RWPE1 (cell line): ENCODE measurements at regions not wholly inside any gene's neighbourhood (a gene's known extent, or its start where the extent isn't known, plus 50 kb on each side); places are given as distances from the start of the nearest gene placed in this dataset.
A peak's percentile ranks its signal among the peaks of the same experiment; 100 is the strongest.
"Not testable (repeated sequence)": the region's sequence is repeated elsewhere in the genome, so short reads cannot be mapped to it uniquely, and the experiment has no call there.

Experiments
- CTCF ChIA-PET: fragments of 350-600 bp; sonication (Branson Sonifier 250); formaldehyde crosslinking; extraction: SDS; loops from one replicate; lab custom pipeline; 2021; lab: Yijun Ruan, JAX
- POLR2A ChIA-PET: fragments of 400-600 bp; formaldehyde crosslinking; extraction: SDS; loops from one replicate; lab custom pipeline; 2020; ENCODE audit warnings: antibody characterized with exemption; ENCODE audit not compliant: low non-redundant PET; lab: Yijun Ruan, JAX
- DNase-seq: peaks from one replicate; pipeline ENCODE4 v3.0.0; 2012; ENCODE audit warnings: low spot score
- H3K27ac ChIP-seq: fragments of 450-650 bp; 2 replicates; pipeline ENCODE4 v1.5.1; 2017
- CTCF ChIP-seq: fragments of 450-650 bp; conservative IDR thresholded peaks from 2 replicates; pipeline ENCODE4 v1.5.1; 2017; ENCODE audit warnings: low read depth, mild to moderate bottlenecking

DNA sequence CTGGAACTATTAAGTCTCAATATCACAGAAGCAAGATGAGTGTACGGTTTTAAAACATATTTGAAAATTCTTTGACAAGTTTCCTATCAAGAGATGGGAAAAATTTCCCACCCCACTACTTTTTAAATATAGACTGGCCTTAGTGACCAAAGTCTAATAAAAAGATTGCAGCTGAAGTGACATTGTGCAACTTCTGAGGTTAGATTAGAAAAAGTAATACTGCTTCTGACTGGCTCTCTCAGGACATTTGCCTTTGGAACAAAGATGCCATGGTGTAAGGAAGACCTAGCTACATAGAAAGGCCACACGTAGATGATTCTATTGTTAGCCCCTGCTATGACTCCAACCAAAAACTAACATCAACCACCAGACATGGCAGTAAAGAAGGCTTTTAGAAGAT lies 138.7 kb upstream of the FAM47C start:
- ChIA-PET CTCF (interaction anchor here (0.7 kb wide), 1 partner anchor 63 kb away, joined by 3 read pairs; no protein-coding TSS in a partner anchor), POLR2A (no interaction called here)
- no peak overlapping the region for H3K27ac ChIP-seq
- TF ChIP-seq CTCF: no peak
- no peak for DNase-seq

DNA sequence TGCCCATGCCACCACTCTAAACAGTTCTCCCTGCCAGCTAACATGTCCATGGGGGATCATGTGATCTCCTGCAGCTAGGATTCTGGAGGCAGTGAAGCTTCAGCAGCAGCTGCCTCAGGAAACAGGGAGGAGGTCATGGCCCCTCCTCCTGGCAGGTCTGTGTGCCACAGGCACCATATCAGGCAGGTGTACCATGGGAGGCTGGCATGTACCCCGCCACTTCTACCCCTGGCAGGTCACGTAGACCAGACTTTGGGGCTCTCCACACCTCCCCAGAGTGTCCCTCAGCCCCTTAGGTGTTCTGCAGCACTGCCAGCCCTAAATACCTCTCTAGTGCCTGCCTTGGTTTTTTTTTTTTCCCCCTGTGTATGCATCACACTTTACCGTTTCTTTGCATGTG lies 110.5 kb upstream of the FAM47C start:
- CTCF ChIA-PET: no interaction called here
- TF ChIP-seq CTCF: no peak
- DNase-seq: no peak
- POLR2A ChIA-PET: no interaction called here
- no peak overlapping the region for H3K27ac ChIP-seq

DNA sequence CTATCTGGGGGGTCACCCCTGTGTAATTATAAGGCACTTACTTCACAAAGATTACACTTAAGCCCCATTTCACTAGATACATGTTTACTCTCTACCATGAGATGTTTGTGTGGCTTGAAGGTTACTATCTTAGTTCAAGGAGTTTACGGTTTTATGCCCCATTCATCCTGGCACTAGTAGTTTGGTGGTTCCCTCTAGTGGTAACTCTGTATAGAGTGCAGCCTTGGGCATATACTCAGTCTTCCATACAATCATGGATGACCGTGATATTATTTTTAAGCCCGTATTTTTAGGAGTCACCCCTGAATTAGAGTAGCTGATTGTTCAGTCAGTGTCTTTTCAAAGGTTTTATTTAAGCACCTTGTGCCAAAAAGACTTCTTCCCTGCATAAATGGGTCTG lies 109.9 kb upstream of the FAM47C start:
- H3K27ac ChIP-seq: no peak overlapping the region
- ChIA-PET POLR2A (no interaction called here), CTCF (no interaction called here)
- 0 out of 2 replicates have a peak, but pooled peaks have one; percentile 9 for TF ChIP-seq CTCF
- DNase-seq: no peak

DNA sequence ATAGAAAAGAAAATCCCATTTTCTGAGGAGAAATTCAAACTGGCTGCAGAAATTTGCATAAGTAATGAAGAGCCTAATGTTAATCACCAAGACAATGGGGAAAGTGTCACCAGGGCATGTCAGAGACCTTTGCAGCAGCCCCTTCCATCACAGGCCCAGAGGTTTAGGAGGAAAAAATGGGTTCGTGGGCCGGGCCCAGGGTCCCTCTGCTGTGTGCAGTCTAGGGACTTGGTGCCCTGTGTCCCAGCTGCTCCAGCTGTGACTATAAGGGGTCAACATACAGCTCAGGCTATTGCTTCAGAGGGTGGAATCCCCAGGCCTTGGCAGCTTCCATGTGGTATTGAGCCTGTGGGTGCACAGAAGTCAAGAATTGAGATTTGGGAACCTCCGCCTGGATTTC lies 103.6 kb upstream of the FAM47C start:
- CTCF ChIA-PET, POLR2A ChIA-PET, H3K27ac ChIP-seq, DNase-seq: not testable (repeated sequence)

- no peak overlapping the region for H3K27ac ChIP-seq
- POLR2A ChIA-PET: no interaction called here
- CTCF ChIA-PET: interaction anchor here (0.6 to 0.7 kb wide), 4 partner anchors 19 to 1610 kb away, joined by 3 to 4 read pairs (median 3); no protein-coding TSS in a partner anchor
- peak; percentile 13 for DNase-seq
- peak; percentile 39; the same call in 1 of the 2 replicates for TF ChIP-seq CTCF
These were observed 99.1 kb upstream of the FAM47C start for GRCh38 chrX:36908801-36909675.

DNA sequence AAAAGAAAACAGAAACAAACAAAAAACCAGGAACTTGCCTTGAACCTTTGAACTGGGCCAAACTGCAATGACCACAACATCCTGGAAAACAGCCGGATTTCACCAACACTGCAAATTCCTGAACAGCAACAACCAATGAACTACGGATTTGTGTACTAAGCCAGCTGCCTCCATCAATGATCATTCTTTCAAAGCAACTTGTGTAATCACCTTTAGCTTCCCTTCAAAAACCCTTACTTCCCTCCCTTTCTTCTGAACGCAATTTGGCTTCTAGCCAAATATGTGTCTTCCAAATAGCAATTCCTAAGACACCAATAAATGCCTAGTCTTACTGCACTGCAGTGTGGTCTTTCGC lies 98.5 kb upstream of the FAM47C start:
- H3K27ac ChIP-seq: no peak overlapping the region
- ChIA-PET POLR2A (no interaction called here), CTCF (interaction anchor here (0.6 to 0.7 kb wide), 3 partner anchors 18 to 365 kb away, joined by 3 to 4 read pairs (median 3); no protein-coding TSS in a partner anchor)
- no peak for DNase-seq
- TF ChIP-seq CTCF: no peak

DNA sequence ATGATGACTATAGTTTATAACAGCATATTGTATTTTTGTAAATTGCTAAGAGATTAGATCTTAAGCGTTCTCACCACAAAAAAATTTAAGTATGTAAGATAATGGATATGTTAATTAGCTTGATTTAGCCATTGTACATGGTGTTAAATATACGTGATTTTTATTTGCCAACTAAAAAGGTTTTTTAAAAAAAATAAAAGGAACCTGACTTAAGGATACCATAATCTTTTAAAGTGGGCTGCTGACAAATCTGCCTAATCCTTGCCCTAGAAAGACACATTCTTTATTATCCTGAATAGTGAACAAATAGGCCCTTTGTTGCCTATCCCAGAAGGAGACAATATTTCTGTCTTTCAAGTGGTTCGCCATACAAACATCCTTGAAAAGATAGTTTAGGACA lies 94.6 kb upstream of the FAM47C start:
- POLR2A ChIA-PET: no interaction called here
- CTCF ChIA-PET: no interaction called here
- TF ChIP-seq CTCF: no peak
- no peak overlapping the region for H3K27ac ChIP-seq
- no peak for DNase-seq
